IgD-negative memory B cell (primary cell): ENCODE measurements at regions not wholly inside any gene's neighbourhood (a gene's known extent, or its start where the extent isn't known, plus 50 kb on each side); places are given as distances from the start of the nearest gene placed in this dataset.

Experiments used
- H3K27ac Mint-ChIP-seq, 3 donors: one replicate each; pipeline ENCODE4 v1.8.0; 2020 to 2022; ENCODE audit warnings: mild to moderate bottlenecking in 3 of 3, mixed read lengths in 3 of 3, moderate library complexity in 1 of 3
- H3K27me3 Mint-ChIP-seq: one replicate; pipeline ENCODE4 v1.8.0; 2021; ENCODE audit warnings: mixed read lengths
- H3K36me3 Mint-ChIP-seq: one replicate; pipeline ENCODE4 v1.8.0; 2020; ENCODE audit warnings: mild to moderate bottlenecking, mixed read lengths
- H3K4me1 Mint-ChIP-seq, 3 donors: one replicate each; pipeline ENCODE4 v1.8.0; 2020 to 2022; ENCODE audit warnings: mixed read lengths in 3 of 3, mild to moderate bottlenecking in 1 of 3
- H3K4me3 Mint-ChIP-seq, 4 donors: one replicate each; pipeline ENCODE4 v1.8.0; 2020 to 2022; ENCODE audit warnings: mild to moderate bottlenecking in 4 of 4, mixed read lengths in 4 of 4, moderate library complexity in 3 of 4
- H3K9me3 Mint-ChIP-seq, 3 donors: one replicate each; pipeline ENCODE4 v1.8.0; 2020 to 2021; ENCODE audit warnings: mixed read lengths in 3 of 3, mild to moderate bottlenecking in 1 of 3

DNA sequence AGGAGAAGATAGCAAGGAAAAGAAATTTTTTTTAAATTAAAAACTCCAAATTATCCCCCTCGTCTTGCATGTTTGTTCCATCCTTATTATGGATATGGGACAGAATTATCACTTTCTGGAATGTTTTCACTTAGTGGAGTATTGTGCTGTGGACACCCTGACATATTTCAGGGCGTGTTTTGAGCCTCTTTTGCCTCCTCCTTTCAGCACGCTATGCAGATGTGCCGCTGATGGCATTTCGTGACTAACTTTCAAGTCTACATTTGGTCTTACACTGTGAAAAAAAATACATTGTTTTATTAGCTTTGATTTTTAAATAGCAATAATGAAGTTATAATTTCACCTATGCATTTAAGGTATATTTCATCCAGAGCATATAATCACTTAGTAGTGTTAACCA is 738.7 kb downstream of the LTN1 start:
- Mint-ChIP-seq H3K27ac (no peak overlapping the region), H3K36me3 (no peaks in the 10 kb centered on the region), H3K4me1 (no peaks in the 10 kb centered on the region), H3K9me3 (peaks cover 0 to 3% (median 2%) of the 10 kb centered on the region in 3 donors), H3K4me3 (no peak overlapping the region), H3K27me3 (peaks cover 3% of the 10 kb centered on the region)

GRCh38 chr21:28253338-28253737 is 739.3 kb downstream of the LTN1 start:
- Mint-ChIP-seq H3K4me1 (no peaks in the 10 kb centered on the region), H3K36me3 (no peaks in the 10 kb centered on the region), H3K27ac (no peak overlapping the region), H3K27me3 (peaks cover 1% of the 10 kb centered on the region), H3K9me3 (peaks cover 0 to 3% (median 2%) of the 10 kb centered on the region in 3 donors), H3K4me3 (no peak overlapping the region)

GRCh38 chr21:28252928-28253327 is 739.7 kb downstream of the LTN1 start:
- no peaks in the 10 kb centered on the region for H3K4me1 Mint-ChIP-seq
- H3K27me3 Mint-ChIP-seq, result peaks cover 1% of the 10 kb centered on the region
- H3K27ac Mint-ChIP-seq, result no peak overlapping the region
- no peak overlapping the region for H3K4me3 Mint-ChIP-seq
- peaks cover 0 to 3% (median 2%) of the 10 kb centered on the region in 3 donors for H3K9me3 Mint-ChIP-seq
- no peaks in the 10 kb centered on the region for H3K36me3 Mint-ChIP-seq

DNA sequence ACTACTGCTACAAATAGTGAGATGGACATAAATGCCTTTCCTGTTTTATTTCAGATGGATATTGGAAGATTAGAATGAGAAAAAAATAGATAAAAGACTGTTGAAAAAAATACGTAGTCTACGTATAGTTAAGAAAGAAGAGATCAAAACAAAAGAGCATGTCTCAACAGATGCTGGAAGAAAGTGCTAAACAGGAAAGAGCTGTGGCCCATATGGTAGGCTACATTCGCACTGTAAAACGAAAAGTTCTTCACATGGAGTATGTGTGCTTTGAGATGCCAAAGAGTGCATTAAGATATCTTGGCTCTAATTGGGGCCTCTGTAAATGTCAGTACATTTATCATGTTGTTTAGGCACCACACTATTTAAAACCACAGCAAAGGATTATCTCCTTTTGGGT is 741.7 kb downstream of the LTN1 start:
- H3K27me3 Mint-ChIP-seq, result peaks cover 1% of the 10 kb centered on the region
- no peak overlapping the region for H3K4me3 Mint-ChIP-seq
- H3K27ac Mint-ChIP-seq, result no peak overlapping the region
- no peaks in the 10 kb centered on the region for H3K4me1 Mint-ChIP-seq
- peaks cover 0 to 3% (median 3%) of the 10 kb centered on the region in 3 donors for H3K9me3 Mint-ChIP-seq
- H3K36me3 Mint-ChIP-seq, result no peaks in the 10 kb centered on the region

- H3K4me1 Mint-ChIP-seq, result no peaks in the 10 kb centered on the region
- peaks cover 2% of the 10 kb centered on the region for H3K27me3 Mint-ChIP-seq
- no peak overlapping the region for H3K27ac Mint-ChIP-seq
- peaks cover 0 to 3% (median 1%) of the 10 kb centered on the region in 3 donors for H3K9me3 Mint-ChIP-seq
- no peak overlapping the region for H3K4me3 Mint-ChIP-seq
- no peaks in the 10 kb centered on the region for H3K36me3 Mint-ChIP-seq
Observed at GRCh38 chr21:28247454-28248020, 745.1 kb downstream of the LTN1 start.

- Mint-ChIP-seq H3K27me3 (peaks cover 1% of the 10 kb centered on the region), H3K36me3 (no peaks in the 10 kb centered on the region), H3K4me1 (no peaks in the 10 kb centered on the region), H3K27ac (no peak overlapping the region), H3K9me3 (no peaks in the 10 kb centered on the region), H3K4me3 (no peak overlapping the region)
Observed at GRCh38 chr21:28240586-28240985, 752.1 kb downstream of the LTN1 start.

DNA sequence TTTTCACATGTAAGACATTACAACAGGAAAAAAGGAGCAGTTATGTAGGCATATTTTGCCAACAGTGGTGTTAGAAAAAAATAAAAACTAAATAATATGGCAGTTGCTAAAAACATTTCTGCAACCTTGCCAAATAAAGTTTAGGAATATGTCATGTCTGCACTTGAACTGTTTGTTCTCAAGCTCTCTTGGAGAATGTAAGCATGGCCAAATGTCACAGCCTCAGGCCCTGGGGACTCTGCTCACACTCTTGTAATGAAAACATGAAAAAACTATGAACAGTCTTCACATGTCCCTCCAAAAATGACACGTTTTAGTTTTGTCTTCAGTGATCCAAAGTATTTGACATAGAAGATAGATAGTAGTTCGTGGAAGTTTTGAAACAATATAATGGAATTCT is 753.3 kb downstream of the LTN1 start:
- H3K27ac Mint-ChIP-seq, result no peak overlapping the region

DNA sequence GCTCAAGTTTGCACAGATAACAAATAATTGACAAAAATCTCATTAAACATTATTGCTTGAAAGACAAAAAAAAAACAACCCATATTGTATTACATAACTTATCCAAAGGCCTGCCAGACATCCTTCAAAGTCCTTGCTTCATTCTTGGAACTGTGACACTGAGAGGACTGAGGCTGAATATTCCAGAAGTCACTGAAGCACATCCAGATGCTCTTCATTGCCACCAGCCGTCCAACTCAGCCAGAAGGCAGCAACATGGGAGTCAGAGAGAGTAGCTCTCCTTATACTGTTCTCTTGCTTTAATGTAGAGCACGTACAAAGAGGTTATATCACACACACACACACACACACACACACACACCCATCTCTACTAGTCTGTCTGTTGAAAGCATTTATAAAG is 755.0 kb downstream of the LTN1 start:
- H3K27ac Mint-ChIP-seq, result no peak overlapping the region
- H3K27me3 Mint-ChIP-seq, result no peaks in the 10 kb centered on the region
- H3K4me3 Mint-ChIP-seq, result no peak overlapping the region
- H3K9me3 Mint-ChIP-seq, result no peaks in the 10 kb centered on the region
- no peaks in the 10 kb centered on the region for H3K4me1 Mint-ChIP-seq
- no peaks in the 10 kb centered on the region for H3K36me3 Mint-ChIP-seq

More for the DNA sequence above, 753.3 kb downstream of the LTN1 start:
- Mint-ChIP-seq H3K4me1 (no peaks in the 10 kb centered on the region), H3K4me3 (no peak overlapping the region), H3K36me3 (no peaks in the 10 kb centered on the region), H3K9me3 (no peaks in the 10 kb centered on the region), H3K27me3 (peaks cover 1% of the 10 kb centered on the region)

- Mint-ChIP-seq H3K4me3 (no peak overlapping the region), H3K9me3 (no peaks in the 10 kb centered on the region), H3K4me1 (no peaks in the 10 kb centered on the region), H3K27me3 (no peaks in the 10 kb centered on the region), H3K36me3 (no peaks in the 10 kb centered on the region), H3K27ac (no peak overlapping the region)
Observed at GRCh38 chr21:28235169-28235895, 757.3 kb downstream of the LTN1 start.

- Mint-ChIP-seq H3K4me1 (no peaks in the 10 kb centered on the region), H3K4me3 (no peak overlapping the region), H3K36me3 (no peaks in the 10 kb centered on the region), H3K9me3 (no peaks in the 10 kb centered on the region), H3K27me3 (no peaks in the 10 kb centered on the region), H3K27ac (no peak overlapping the region)
Observed at GRCh38 chr21:28234326-28234725, 758.4 kb downstream of the LTN1 start.

DNA sequence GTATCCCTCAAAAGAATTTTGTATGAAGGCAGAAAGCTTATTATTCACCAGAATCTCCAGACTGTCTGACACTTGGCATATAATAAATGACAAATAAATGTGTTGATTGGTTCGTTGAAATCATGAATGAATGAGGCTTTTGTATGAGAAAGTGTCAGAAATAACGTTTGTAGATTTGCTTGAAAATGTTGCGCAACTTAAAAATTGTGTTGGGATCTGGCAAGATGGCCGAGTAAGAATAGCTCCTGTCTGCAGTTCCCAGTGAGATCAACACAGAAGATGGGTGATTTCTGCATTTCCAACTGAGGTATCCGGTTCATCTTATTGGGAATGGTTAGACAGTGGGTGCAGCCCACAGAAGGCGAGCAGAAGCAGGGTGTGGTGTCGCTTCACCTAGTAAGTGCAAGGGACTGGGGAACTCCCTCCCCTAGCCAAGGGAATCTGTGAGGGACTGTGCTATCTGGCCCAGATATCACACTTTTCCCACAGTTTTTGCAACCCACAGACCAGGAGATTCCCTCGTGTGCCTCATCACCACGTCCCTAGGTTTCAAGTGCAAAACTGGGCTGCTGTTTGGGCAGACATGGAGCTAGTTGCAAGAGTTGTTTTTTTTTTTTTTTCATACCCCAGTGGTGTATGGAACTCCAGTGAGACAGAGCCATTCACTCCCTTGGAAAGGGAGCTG is 759.0 kb downstream of the LTN1 start:
- no peaks in the 10 kb centered on the region for H3K36me3 Mint-ChIP-seq
- H3K9me3 Mint-ChIP-seq, result no peaks in the 10 kb centered on the region
- H3K4me3 Mint-ChIP-seq, result no peak overlapping the region
- no peaks in the 10 kb centered on the region for H3K4me1 Mint-ChIP-seq
- H3K27me3 Mint-ChIP-seq, result no peaks in the 10 kb centered on the region
- no peak overlapping the region for H3K27ac Mint-ChIP-seq

- no peaks in the 10 kb centered on the region for H3K36me3 Mint-ChIP-seq
- H3K27ac Mint-ChIP-seq, result no peak overlapping the region
- no peak overlapping the region for H3K4me3 Mint-ChIP-seq
- peaks cover 0 to 2% (median 0%) of the 10 kb centered on the region in 3 donors for H3K4me1 Mint-ChIP-seq
- no peaks in the 10 kb centered on the region for H3K27me3 Mint-ChIP-seq
- no peaks in the 10 kb centered on the region for H3K9me3 Mint-ChIP-seq
Observed at GRCh38 chr21:28230559-28230958, 762.1 kb downstream of the LTN1 start.

- Mint-ChIP-seq H3K27ac (no peak overlapping the region), H3K4me3 (no peak overlapping the region), H3K36me3 (no peaks in the 10 kb centered on the region), H3K27me3 (no peaks in the 10 kb centered on the region), H3K4me1 (peaks cover 0 to 2% (median 0%) of the 10 kb centered on the region in 3 donors), H3K9me3 (no peaks in the 10 kb centered on the region)
Observed at GRCh38 chr21:28229814-28230213, 762.9 kb downstream of the LTN1 start.

DNA sequence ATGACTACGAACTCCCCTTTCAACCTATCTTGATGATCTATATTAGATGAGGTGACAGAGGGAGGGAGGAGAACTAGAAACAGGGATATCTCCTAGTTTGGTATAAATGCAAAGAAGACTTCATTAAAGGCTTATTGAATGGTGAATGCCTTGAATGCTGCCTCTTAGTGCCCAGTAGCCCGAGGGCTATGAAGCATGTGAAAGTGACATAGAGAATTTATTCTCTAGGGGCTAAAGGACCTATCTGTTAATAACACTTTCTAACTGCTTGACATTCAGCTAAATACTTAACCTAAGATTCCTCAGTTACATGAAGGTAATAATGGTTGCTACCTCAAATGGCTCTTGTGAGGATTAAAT is 764.1 kb downstream of the LTN1 start:
- H3K27ac Mint-ChIP-seq, result no peak overlapping the region
- H3K27me3 Mint-ChIP-seq, result no peaks in the 10 kb centered on the region
- no peaks in the 10 kb centered on the region for H3K36me3 Mint-ChIP-seq
- H3K4me3 Mint-ChIP-seq, result no peak overlapping the region
- H3K9me3 Mint-ChIP-seq, result no peaks in the 10 kb centered on the region
- peaks cover 0 to 2% (median 0%) of the 10 kb centered on the region in 3 donors for H3K4me1 Mint-ChIP-seq

- H3K9me3 Mint-ChIP-seq, result no peaks in the 10 kb centered on the region
- no peaks in the 10 kb centered on the region for H3K36me3 Mint-ChIP-seq
- no peak overlapping the region for H3K27ac Mint-ChIP-seq
- no peaks in the 10 kb centered on the region for H3K27me3 Mint-ChIP-seq
- no peak overlapping the region for H3K4me3 Mint-ChIP-seq
- H3K4me1 Mint-ChIP-seq, result peaks cover 0 to 2% (median 0%) of the 10 kb centered on the region in 3 donors
Observed at GRCh38 chr21:28227881-28228635, 764.6 kb downstream of the LTN1 start.
